ENCODE measurements at regions not wholly inside any gene's neighbourhood (a gene's known extent, or its start where the extent isn't known, plus 50 kb on each side); places are given as distances from the start of the nearest gene placed in this dataset.

- Histone ChIP-seq H3K4me1 (ENCODE audit: control insufficient read depth, insufficient read depth, low read length) (no peaks in the 10 kb centered on the region), H3K9me3 (replicated peaks; ENCODE audit: control insufficient read depth, insufficient read depth, low read length) (no peaks in the 10 kb centered on the region), H3K27ac (ENCODE audit: control insufficient read depth, insufficient read depth) (no peak overlapping the region), H3K4me2 (ENCODE audit: control insufficient read depth, insufficient read depth) (no peak overlapping the region), H4K20me1 (ENCODE audit: control insufficient read depth, insufficient read depth) (no peaks in the 10 kb centered on the region), H3K4me3 (no peak overlapping the region), H3K79me2 (ENCODE audit: control insufficient read depth, insufficient read depth, low read length) (no peaks in the 10 kb centered on the region), H3K36me3 (ENCODE audit: control insufficient read depth in 2 of 2, insufficient read depth in 2 of 2, low read length in 1 of 2) (no peaks in the 10 kb centered on the region), H2AFZ (ENCODE audit: control insufficient read depth, low read depth, low read length) (no peak overlapping the region), H3K27me3 (replicated peaks in 1 of 2; ENCODE audit: control insufficient read depth in 2 of 2, insufficient read depth in 2 of 2, low read length in 1 of 2) (no peaks in the 10 kb centered on the region), H3K9ac (ENCODE audit: control insufficient read depth, insufficient read depth, low read length) (no peak overlapping the region)
- no peak for DNase-seq (ENCODE audit: low read depth, low spot score)
- ChIA-PET CTCF (interaction anchor here (0.5 to 3.4 kb wide), 6 partner anchors 10 to 1736 kb away, joined by 3 to 20 read pairs (median 9); no protein-coding TSS in a partner anchor), POLR2A (no interaction called here), RAD21 (ENCODE audit: unreplicated experiment) (interaction anchor here (2.0 to 2.5 kb wide), 2 partner anchors 188 to 341 kb away, joined by 7 to 13 read pairs; no protein-coding TSS in a partner anchor), SMC1A (ENCODE audit: uncharacterized antibody, unreplicated experiment) (interaction anchor here (0.6 to 1.1 kb wide), 2 partner anchors 10 to 543 kb away, joined by 3 to 4 read pairs; no protein-coding TSS in a partner anchor)
- intact Hi-C loops (cut with micrococcal nuclease; ENCODE audit: unreplicated experiment): loop anchor here (10.0 kb wide), 1 partner anchor 337 kb away; no protein-coding TSS in a partner anchor
- BruUV-seq (replicated peaks): no TSS peak
- in situ Hi-C loops (cut with MboI): no loop called here
- no peak for ATAC-seq
- no peak for TF ChIP-seq SREBF1 (IDR thresholded peaks at IDR 0.05; ENCODE audit: low read length)
- no peak for TF ChIP-seq ZBTB40 (IDR thresholded peaks at IDR 0.05; ENCODE audit: borderline replicate concordance)
- no peak for TF ChIP-seq TCF12 (IDR thresholded peaks at IDR 0.05; ENCODE audit: low read depth, low read length)
- TF ChIP-seq PBX3 (IDR thresholded peaks at IDR 0.05; ENCODE audit: insufficient replicate concordance, low read depth, low read length): no peak
- no peak for TF ChIP-seq SRF (IDR thresholded peaks at IDR 0.05; ENCODE audit: low read depth in 2 of 2, low read length in 2 of 2)
- no peak for TF ChIP-seq IRF3 (IDR thresholded peaks at IDR 0.05)
- no peak for TF ChIP-seq JUND (IDR thresholded peaks at IDR 0.05; ENCODE audit: low read depth, low read length)
- TF ChIP-seq YY1 (IDR thresholded peaks at IDR 0.05; ENCODE audit: low read depth, low read length): no peak
- TF ChIP-seq RELB (IDR thresholded peaks at IDR 0.05; ENCODE audit: low read depth): no peak
- TF ChIP-seq MYB (IDR thresholded peaks at IDR 0.05; ENCODE audit: borderline replicate concordance, low read depth, low read length): no peak
- no peak for TF ChIP-seq ASH2L (IDR thresholded peaks at IDR 0.05; ENCODE audit: borderline replicate concordance, low read depth)
- TF ChIP-seq EED (IDR thresholded peaks at IDR 0.05; ENCODE audit: low read depth): no peak
- TF ChIP-seq STAT1 (conservative IDR thresholded peaks at IDR 0.05): no peak
- FAIRE-seq: no peak
- WGBS (ENCODE audit: insufficient coverage, insufficient replicate concordance, low lambda C conversion rate, missing lambda C conversion rate): 0% methylated on average over 2 of the region's 2 CpGs
Measured at GRCh38 chr12:114168061-114168460, 201.9 kb upstream of the RBM19 start.

Data from GM12878 (cell line).